Ovary (tissue), 7 donors: ENCODE measurements at regions not wholly inside any gene's neighbourhood (a gene's known extent, or its start where the extent isn't known, plus 50 kb on each side); places are given as distances from the start of the nearest gene placed in this dataset.

Experiments used
- DNase-seq, 5 donors: peaks; one replicate each; pipeline ENCODE4 v3.0.0-alpha.2; 2019 to 2020
- H3K27ac ChIP-seq, 2 donors: fragments of 200-600 bp; one replicate each; pipeline versions ENCODE4 v1.5.1 to v1.8.0; 2019 to 2022
- H3K27me3 ChIP-seq: fragments of 200-600 bp; one replicate; pipeline ENCODE4 v1.8.0; 2022
- H3K36me3 ChIP-seq: fragments of 200-600 bp; sonication (generic); one replicate; pipeline ENCODE4 v1.5.1; 2019
- H3K4me1 ChIP-seq: one replicate; pipeline ENCODE4 v1.8.1; 2013; ENCODE audit warnings: mild to moderate bottlenecking, moderate library complexity; ENCODE audit not compliant: insufficient read depth
- H3K4me3 ChIP-seq: fragments of 200-600 bp; sonication (generic); one replicate; pipeline ENCODE4 v1.5.1; 2017
- H3K9me3 ChIP-seq, 2 donors: fragments of 200-600 bp in 1 of 2; sonication (generic) in 1 of 2; one replicate each; pipeline versions ENCODE4 v1.5.1 to v1.8.1; 2013 to 2019; ENCODE audit warnings: mild to moderate bottlenecking in 1 of 2, moderate library complexity in 1 of 2
- EP300 ChIP-seq: sonication (generic); formaldehyde crosslinking; IDR thresholded peaks from one replicate; pipeline ENCODE4 v1.6.1; 2017; ENCODE audit warnings: antibody characterized with exemption
- POLR2A ChIP-seq: fragments of 450-650 bp; IDR thresholded peaks from one replicate; pipeline ENCODE4 v1.6.1; 2017; ENCODE audit warnings: antibody characterized with exemption, mild to moderate bottlenecking, moderate library complexity
- WGBS, 3 donors: extraction: QIAGEN DNeasy Blood & Tissue Kit in 1 of 3; methylation state at CpG; one replicate each; pipeline versions ENCODE4 v1.1.5 to v1.1.7; 2013 to 2017; 5-methylcytosine and 5-hydroxymethylcytosine counted together
- intact Hi-C, 4 donors: fragments of 100-400 bp; cut with DNase I; formaldehyde crosslinking; loops; one replicate each; pipeline versions ENCODE4 v1.11.0 to v1.15.1; 2022 to 2023
- TF ChIP-seq, protein P1 (sequence below), 3 donors: fragments of 450-650 bp in 2 of 3; fragments of 200-600 bp in 1 of 3; IDR thresholded peaks; one replicate each; pipeline versions ENCODE4 v1.5.1 to v1.8.0; 2016 to 2022; ENCODE audit warnings: antibody characterized with exemption in 3 of 3, mild to moderate bottlenecking in 1 of 3
- donor health status: DM: no; HTN: no; CAD: no; lungs with moderate emphysema.
- donor health status: DM: no; HTN: no; CAD: no.
- donor health status: Bipolar disorder and iron deficiency.
- donor health status: DM: no; HTN: no; CAD: no.
- donor health status: DM: yes; HTN: yes; CAD: no.

DNA sequence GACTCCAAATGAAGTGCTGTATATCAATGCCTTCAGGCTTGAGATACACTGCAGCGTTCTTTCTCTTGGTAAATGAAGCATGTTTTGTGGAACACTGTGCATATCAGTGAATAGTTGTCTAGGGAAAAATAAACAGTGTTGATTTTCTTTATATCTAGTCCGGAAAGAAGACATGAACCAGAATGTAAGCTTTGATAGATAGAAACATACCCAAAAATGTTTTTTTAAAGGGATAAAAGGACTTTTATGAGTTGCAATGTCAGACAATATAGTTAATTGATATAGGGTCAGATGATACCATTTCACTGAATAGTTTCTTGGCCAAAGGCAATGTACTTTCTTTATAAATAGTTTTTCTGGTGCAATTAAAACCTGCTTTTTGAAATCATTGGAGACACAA, 1037.8 kb downstream of the OTOL1 start:
- no peak for TF ChIP-seq EP300
- TF ChIP-seq, protein P1, sequence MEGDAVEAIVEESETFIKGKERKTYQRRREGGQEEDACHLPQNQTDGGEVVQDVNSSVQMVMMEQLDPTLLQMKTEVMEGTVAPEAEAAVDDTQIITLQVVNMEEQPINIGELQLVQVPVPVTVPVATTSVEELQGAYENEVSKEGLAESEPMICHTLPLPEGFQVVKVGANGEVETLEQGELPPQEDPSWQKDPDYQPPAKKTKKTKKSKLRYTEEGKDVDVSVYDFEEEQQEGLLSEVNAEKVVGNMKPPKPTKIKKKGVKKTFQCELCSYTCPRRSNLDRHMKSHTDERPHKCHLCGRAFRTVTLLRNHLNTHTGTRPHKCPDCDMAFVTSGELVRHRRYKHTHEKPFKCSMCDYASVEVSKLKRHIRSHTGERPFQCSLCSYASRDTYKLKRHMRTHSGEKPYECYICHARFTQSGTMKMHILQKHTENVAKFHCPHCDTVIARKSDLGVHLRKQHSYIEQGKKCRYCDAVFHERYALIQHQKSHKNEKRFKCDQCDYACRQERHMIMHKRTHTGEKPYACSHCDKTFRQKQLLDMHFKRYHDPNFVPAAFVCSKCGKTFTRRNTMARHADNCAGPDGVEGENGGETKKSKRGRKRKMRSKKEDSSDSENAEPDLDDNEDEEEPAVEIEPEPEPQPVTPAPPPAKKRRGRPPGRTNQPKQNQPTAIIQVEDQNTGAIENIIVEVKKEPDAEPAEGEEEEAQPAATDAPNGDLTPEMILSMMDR (IDR thresholded peaks at IDR 0.05) = no peak
- TF ChIP-seq POLR2A = no peak
- Histone ChIP-seq H3K4me1 (no peaks in the 10 kb centered on the region), H3K27ac (no peak overlapping the region), H3K4me3 (no peak overlapping the region), H3K36me3 (no peaks in the 10 kb centered on the region), H3K27me3 (no peaks in the 10 kb centered on the region), H3K9me3 (no peaks in the 10 kb centered on the region)
- intact Hi-C loops = no loop called here
- no peak for DNase-seq
- WGBS, 3 donors = 6 to 30% (median 14%) methylated on average over 2 of the region's 2 CpGs

DNA sequence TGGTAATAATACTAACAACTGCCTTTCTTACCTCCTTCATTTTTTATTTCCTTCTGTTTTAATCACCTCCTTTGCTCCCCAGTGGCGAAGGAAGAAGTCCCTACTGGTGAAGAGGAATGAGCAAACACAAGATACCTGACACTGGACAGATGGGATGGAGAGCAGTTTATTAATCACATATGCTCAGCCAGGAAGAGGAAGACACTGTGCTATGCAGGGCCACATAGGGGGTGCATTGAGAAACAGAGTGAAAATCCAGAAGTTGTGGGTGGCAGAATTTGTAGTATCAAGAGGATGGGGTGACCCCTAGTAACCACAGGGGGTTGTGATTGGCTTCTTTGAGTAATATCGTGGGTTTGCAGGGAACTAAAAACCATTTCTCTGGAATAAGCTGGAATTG, 1041.9 kb downstream of the OTOL1 start:
- 45 to 69% (median 56%) methylated on average over 2 of the region's 2 CpGs for WGBS, 3 donors
- intact Hi-C loops = no loop called here

DNA sequence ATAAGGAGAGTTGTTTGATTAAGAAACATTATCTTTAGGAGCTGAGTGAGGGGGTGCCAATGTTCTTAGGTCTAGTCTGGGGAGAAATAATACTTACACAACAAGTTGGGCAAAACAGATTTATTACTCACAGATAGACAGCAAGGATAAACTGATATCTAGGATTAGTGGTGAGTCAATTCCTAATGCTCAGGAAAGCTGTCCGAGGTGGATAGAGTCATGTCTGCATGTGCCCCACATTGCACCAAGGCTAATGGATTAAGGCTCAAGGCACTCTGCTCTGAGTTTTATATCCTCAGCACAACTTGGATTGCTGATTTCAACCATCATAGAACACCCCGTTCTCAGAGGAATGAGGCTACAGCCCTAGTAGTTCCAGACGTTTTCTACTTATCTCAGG, 1042.3 kb downstream of the OTOL1 start:
- intact Hi-C loops = no loop called here
- H3K27me3 ChIP-seq = no peaks in the 10 kb centered on the region
- DNase-seq = no peak
- 60 to 71% (median 61%) methylated on average over 3 of the region's 3 CpGs for WGBS, 3 donors
- no peaks in the 10 kb centered on the region for H3K9me3 ChIP-seq
- no peaks in the 10 kb centered on the region for H3K36me3 ChIP-seq
- H3K4me1 ChIP-seq = no peaks in the 10 kb centered on the region
- no peak overlapping the region for H3K27ac ChIP-seq
- no peak overlapping the region for H3K4me3 ChIP-seq
- TF ChIP-seq POLR2A = no peak
- no peak for TF ChIP-seq EP300
- TF ChIP-seq, protein P1 (IDR thresholded peaks at IDR 0.05) = no peak

More for the DNA sequence above, 1041.9 kb downstream of the OTOL1 start:
- Histone ChIP-seq H3K27ac (no peak overlapping the region), H3K4me3 (no peak overlapping the region), H3K9me3 (no peaks in the 10 kb centered on the region), H3K27me3 (no peaks in the 10 kb centered on the region), H3K36me3 (no peaks in the 10 kb centered on the region), H3K4me1 (no peaks in the 10 kb centered on the region)
- TF ChIP-seq EP300 (no peak), POLR2A (no peak)
- TF ChIP-seq, protein P1 (IDR thresholded peaks at IDR 0.05) = no peak
- no peak for DNase-seq

DNA sequence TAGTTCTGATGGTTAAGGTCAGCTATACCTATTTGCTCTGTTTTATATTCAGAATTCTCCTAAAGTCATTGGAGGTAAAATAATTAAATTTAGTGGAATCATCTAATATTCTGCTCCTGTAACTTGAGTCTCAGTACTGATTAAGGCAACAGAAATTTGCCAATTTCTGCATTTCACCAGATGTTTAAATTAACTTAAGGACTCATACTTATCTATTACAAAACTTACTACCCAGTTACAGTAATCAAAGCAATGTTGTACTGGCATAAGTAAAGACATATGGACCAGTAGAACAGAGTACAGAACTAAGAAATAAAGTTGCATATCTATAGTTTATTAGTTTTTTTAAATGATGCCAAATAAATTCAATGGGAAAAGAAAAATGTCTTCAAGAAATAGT, 1043.8 kb downstream of the OTOL1 start:
- DNase-seq = no peak
- Histone ChIP-seq H3K4me3 (no peak overlapping the region), H3K27ac (no peak overlapping the region), H3K27me3 (no peaks in the 10 kb centered on the region), H3K4me1 (no peaks in the 10 kb centered on the region), H3K9me3 (no peaks in the 10 kb centered on the region), H3K36me3 (no peaks in the 10 kb centered on the region)
- TF ChIP-seq POLR2A (no peak), EP300 (no peak)
- TF ChIP-seq, protein P1 (IDR thresholded peaks at IDR 0.05) = no peak
- intact Hi-C loops = loop anchor here in 1 of 4 donors (10.0 kb wide), 1 partner anchor 1634 kb away; no protein-coding TSS in a partner anchor

DNA sequence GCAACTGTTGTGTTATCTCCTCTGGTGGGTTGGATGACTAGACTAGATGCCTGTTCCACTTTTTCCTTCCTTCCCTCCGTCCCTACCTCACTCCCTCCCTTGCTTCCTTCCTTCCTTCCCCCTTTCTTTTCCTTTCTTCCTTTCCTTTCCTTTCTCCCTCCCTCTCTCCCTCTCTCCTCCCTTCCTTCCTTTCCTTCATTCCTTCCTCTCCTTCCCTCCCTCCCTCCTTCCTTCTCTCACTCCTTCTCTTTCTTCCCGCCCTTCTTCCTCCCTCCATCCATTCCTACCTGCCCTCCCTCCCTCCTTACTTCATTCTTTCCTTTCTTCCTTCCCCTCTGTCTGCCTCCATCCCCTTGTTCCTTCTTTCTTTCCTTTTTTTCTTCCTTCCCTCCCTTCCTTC, 1045.3 kb downstream of the OTOL1 start:
- 79 to 96% (median 84%) methylated on average over 2 of the region's 2 CpGs for WGBS, 3 donors
- Histone ChIP-seq H3K4me3 (no peak overlapping the region), H3K27me3 (no peaks in the 10 kb centered on the region), H3K36me3 (no peaks in the 10 kb centered on the region), H3K27ac (no peak overlapping the region), H3K9me3 (no peaks in the 10 kb centered on the region), H3K4me1 (no peaks in the 10 kb centered on the region)
- intact Hi-C loops = loop anchor here in 1 of 4 donors (10.0 kb wide), 1 partner anchor 1633 kb away; no protein-coding TSS in a partner anchor
- TF ChIP-seq EP300 (no peak), POLR2A (no peak)
- TF ChIP-seq, protein P1 (IDR thresholded peaks at IDR 0.05) = no peak
- no peak for DNase-seq
